ENCODE measurements at regions not wholly inside any gene's neighbourhood (a gene's known extent, or its start where the extent isn't known, plus 50 kb on each side); places are given as distances from the start of the nearest gene placed in this dataset.

DNA sequence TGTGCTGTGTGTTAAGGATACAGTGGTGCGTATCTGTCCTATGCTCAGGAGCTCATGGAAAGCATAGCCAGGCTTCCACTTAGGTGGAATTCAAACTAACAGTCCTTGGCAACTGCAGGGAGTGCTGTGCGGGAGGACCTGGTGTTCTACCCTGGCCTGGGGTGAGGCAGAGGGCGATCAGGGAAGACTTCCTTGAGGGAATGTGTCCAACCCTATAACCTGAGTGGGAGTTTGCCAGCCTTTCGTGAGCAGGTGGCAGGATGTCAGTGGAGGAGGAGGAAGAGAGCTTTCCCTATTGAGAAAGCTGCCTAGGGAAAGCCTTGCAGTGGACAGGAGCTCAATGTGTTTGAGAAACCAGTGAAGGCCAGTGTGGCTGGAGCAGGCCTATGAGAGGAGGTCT, 271.1 kb upstream of the C2CD4B start:
- Histone ChIP-seq H3K27ac (ENCODE audit: low read length) (no peak overlapping the region), H3K27me3 (replicated peaks; ENCODE audit: insufficient read depth, low read length) (no peaks in the 10 kb centered on the region), H3K4me2 (ENCODE audit: low read depth, low read length) (no peak overlapping the region), H3K79me2 (ENCODE audit: low read length) (no peaks in the 10 kb centered on the region), H3K4me3 (ENCODE audit: low read length) (no peak overlapping the region), H4K20me1 (ENCODE audit: insufficient read depth, low read length) (no peaks in the 10 kb centered on the region), H3K4me1 (ENCODE audit: low read length) (peaks cover 7% of the 10 kb centered on the region), H3K9ac (ENCODE audit: low read length) (no peak overlapping the region), H3K36me3 (replicated peaks; ENCODE audit: insufficient read depth, low read length) (no peaks in the 10 kb centered on the region), H2AFZ (ENCODE audit: low read length) (no peak overlapping the region), H3F3A (ENCODE audit: insufficient read depth, low read length) (no peaks in the 10 kb centered on the region), H3K9me2 (replicated peaks; ENCODE audit: insufficient read depth, low read length) (no peaks in the 10 kb centered on the region), H3K9me3 (replicated peaks; ENCODE audit: insufficient read depth, low read length) (no peaks in the 10 kb centered on the region)
- TF ChIP-seq EZH2 (optimal IDR thresholded peaks at IDR 0.05; ENCODE audit: low read depth, low read length) (no peak), EZH2phosphoT487 (IDR thresholded peaks at IDR 0.05; ENCODE audit: low read length) (no peak)
- TF ChIP-seq, protein P1, sequence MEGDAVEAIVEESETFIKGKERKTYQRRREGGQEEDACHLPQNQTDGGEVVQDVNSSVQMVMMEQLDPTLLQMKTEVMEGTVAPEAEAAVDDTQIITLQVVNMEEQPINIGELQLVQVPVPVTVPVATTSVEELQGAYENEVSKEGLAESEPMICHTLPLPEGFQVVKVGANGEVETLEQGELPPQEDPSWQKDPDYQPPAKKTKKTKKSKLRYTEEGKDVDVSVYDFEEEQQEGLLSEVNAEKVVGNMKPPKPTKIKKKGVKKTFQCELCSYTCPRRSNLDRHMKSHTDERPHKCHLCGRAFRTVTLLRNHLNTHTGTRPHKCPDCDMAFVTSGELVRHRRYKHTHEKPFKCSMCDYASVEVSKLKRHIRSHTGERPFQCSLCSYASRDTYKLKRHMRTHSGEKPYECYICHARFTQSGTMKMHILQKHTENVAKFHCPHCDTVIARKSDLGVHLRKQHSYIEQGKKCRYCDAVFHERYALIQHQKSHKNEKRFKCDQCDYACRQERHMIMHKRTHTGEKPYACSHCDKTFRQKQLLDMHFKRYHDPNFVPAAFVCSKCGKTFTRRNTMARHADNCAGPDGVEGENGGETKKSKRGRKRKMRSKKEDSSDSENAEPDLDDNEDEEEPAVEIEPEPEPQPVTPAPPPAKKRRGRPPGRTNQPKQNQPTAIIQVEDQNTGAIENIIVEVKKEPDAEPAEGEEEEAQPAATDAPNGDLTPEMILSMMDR (IDR thresholded peaks at IDR 0.05; ENCODE audit: low read length): no peak
- no peak for DNase-seq

DNA sequence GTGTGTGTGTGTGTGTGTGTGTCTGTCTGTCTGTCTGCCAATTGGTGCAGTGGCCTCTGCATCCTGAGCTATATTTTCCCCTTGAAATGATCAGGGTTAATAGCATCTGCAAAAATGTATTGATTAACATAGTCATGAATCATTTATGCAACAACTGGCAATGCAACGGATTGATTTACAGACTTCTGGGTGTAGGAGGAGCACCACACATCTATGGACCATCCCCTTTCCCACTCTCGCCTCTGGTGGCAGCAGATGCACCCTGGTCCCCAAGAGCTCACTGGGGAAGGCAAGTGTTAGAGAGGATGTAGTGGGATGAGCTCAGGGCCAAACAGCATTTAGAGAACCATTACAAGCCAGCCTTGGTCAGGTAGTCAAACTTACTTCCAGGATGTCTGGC, 272.7 kb upstream of the C2CD4B start:
- H3F3A ChIP-seq (ENCODE audit: insufficient read depth, low read length): no peaks in the 10 kb centered on the region
- no peaks in the 10 kb centered on the region for H3K27me3 ChIP-seq (replicated peaks; ENCODE audit: insufficient read depth, low read length)
- peaks cover 5% of the 10 kb centered on the region for H3K4me1 ChIP-seq (ENCODE audit: low read length)
- no peak overlapping the region for H2AFZ ChIP-seq (ENCODE audit: low read length)
- no peaks in the 10 kb centered on the region for H3K9me2 ChIP-seq (replicated peaks; ENCODE audit: insufficient read depth, low read length)
- H3K27ac ChIP-seq (ENCODE audit: low read length): no peak overlapping the region
- DNase-seq: no peak
- TF ChIP-seq EZH2 (optimal IDR thresholded peaks at IDR 0.05; ENCODE audit: low read depth, low read length) (no peak), EZH2phosphoT487 (IDR thresholded peaks at IDR 0.05; ENCODE audit: low read length) (no peak)
- TF ChIP-seq, protein P1 (IDR thresholded peaks at IDR 0.05; ENCODE audit: low read length): no peak
- H4K20me1 ChIP-seq (ENCODE audit: insufficient read depth, low read length): no peaks in the 10 kb centered on the region
- H3K4me2 ChIP-seq (ENCODE audit: low read depth, low read length): no peak overlapping the region
- no peak overlapping the region for H3K4me3 ChIP-seq (ENCODE audit: low read length)
- H3K9me3 ChIP-seq (replicated peaks; ENCODE audit: insufficient read depth, low read length): no peaks in the 10 kb centered on the region
- no peak overlapping the region for H3K9ac ChIP-seq (ENCODE audit: low read length)
- no peaks in the 10 kb centered on the region for H3K79me2 ChIP-seq (ENCODE audit: low read length)
- H3K36me3 ChIP-seq (replicated peaks; ENCODE audit: insufficient read depth, low read length): no peaks in the 10 kb centered on the region

DNA sequence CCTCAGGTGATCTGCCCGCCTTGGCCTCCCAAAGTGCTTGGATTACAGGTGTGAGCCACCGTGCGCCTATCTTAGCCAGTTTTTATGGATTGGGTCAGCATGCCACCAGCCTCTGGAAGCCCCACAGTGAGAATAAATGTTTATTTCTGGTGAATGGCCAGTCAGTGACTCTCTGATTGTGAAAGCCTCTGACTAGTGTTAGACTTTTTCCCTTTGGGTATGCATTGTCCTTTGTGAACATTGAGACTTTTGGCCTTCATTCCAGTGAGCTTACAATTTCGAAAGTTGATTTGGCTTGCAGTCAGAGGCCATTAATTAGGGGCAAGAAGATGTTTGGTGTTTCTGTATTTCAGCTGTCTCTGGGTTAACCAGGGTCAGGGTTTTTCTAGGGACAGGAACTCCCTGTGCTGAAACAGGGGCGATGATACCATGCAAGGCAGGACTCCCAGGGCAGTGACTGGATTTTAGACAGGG, 274.5 kb upstream of the C2CD4B start:
- Histone ChIP-seq H3K27me3 (replicated peaks; ENCODE audit: insufficient read depth, low read length) (no peaks in the 10 kb centered on the region), H3K4me1 (ENCODE audit: low read length) (no peaks in the 10 kb centered on the region), H3K9ac (ENCODE audit: low read length) (no peak overlapping the region), H3K9me2 (replicated peaks; ENCODE audit: insufficient read depth, low read length) (no peaks in the 10 kb centered on the region), H2AFZ (ENCODE audit: low read length) (no peak overlapping the region), H3K4me3 (ENCODE audit: low read length) (no peak overlapping the region), H4K20me1 (ENCODE audit: insufficient read depth, low read length) (no peaks in the 10 kb centered on the region), H3K4me2 (ENCODE audit: low read depth, low read length) (no peak overlapping the region), H3F3A (ENCODE audit: insufficient read depth, low read length) (no peaks in the 10 kb centered on the region), H3K27ac (ENCODE audit: low read length) (no peak overlapping the region), H3K9me3 (replicated peaks; ENCODE audit: insufficient read depth, low read length) (no peaks in the 10 kb centered on the region), H3K36me3 (replicated peaks; ENCODE audit: insufficient read depth, low read length) (no peaks in the 10 kb centered on the region), H3K79me2 (ENCODE audit: low read length) (no peaks in the 10 kb centered on the region)
- TF ChIP-seq, protein P1 (IDR thresholded peaks at IDR 0.05; ENCODE audit: low read length): no peak
- TF ChIP-seq EZH2 (optimal IDR thresholded peaks at IDR 0.05; ENCODE audit: low read depth, low read length): no peak
- TF ChIP-seq EZH2phosphoT487 (IDR thresholded peaks at IDR 0.05; ENCODE audit: low read length): no peak
- DNase-seq: no peak

Data from MM.1S (cell line).